SK-N-SH (cell line): ENCODE measurements at regions not wholly inside any gene's neighbourhood (a gene's known extent, or its start where the extent isn't known, plus 50 kb on each side); places are given as distances from the start of the nearest gene placed in this dataset.
A peak's percentile ranks its signal among the peaks of the same experiment; 100 is the strongest.

ENCODE experiments used
- CTCF ChIA-PET: fragments of 300-600, 350-600 bp; formaldehyde crosslinking; extraction: SDS; loops from one replicate; lab custom pipeline; 2021; lab: Yijun Ruan, JAX
- POLR2A ChIA-PET: fragments of 350-600 bp; sonication (Branson Sonifier 250); formaldehyde crosslinking; extraction: SDS; loops from one replicate; lab custom pipeline; 2020; ENCODE audit warnings: antibody characterized with exemption, inconsistent platforms; lab: Yijun Ruan, JAX
- DNase-seq: peaks from one replicate; pipeline ENCODE4 v3.0.0; 2012
- H2AFZ ChIP-seq: fragments of 200-600 bp; sonication (generic); 2 replicates; pipeline ENCODE4 v1.8.1; 2016; ENCODE audit warnings: antibody characterized with exemption, mild to moderate bottlenecking, low read depth
- H3F3A ChIP-seq: fragments of 200-600 bp; sonication (generic); replicated peaks from 2 replicates; pipeline ENCODE3; 2016; ENCODE audit warnings: antibody characterized with exemption, mild to moderate bottlenecking; ENCODE audit not compliant: insufficient read depth
- H3K27ac ChIP-seq, 2 experiments: fragments of 200-500 bp in 1 of 2; fragments of 200-600 bp in 1 of 2; sonication (Bioruptor generic) in 1 of 2; sonication (generic), shearing (Covaris generic) in 1 of 2; 2 replicates each; pipeline versions ENCODE4 v1.5.1 to v1.6.1; 2014 to 2016; ENCODE audit warnings: low read depth in 2 of 2, inconsistent platforms in 1 of 2, low read length in 1 of 2, mild to moderate bottlenecking in 1 of 2, mixed read lengths in 1 of 2
- H3K27me3 ChIP-seq: fragments of 200-600 bp; sonication (generic), shearing (Covaris generic); 2 replicates; pipeline ENCODE4 v1.6.1; 2016; ENCODE audit warnings: mixed run types; ENCODE audit not compliant: insufficient read depth
- H3K36me3 ChIP-seq, 2 experiments: fragments of 200-500 bp in 1 of 2; fragments of 200-600 bp in 1 of 2; sonication (Bioruptor generic) in 1 of 2; sonication (generic) in 1 of 2; replicated peaks in 1 of 2; 2 replicates each; pipeline versions ENCODE3 to v1.5.1; 2014 to 2016; ENCODE audit warnings: low read length in 1 of 2, mild to moderate bottlenecking in 1 of 2; ENCODE audit not compliant: insufficient read depth in 2 of 2, control insufficient read depth in 1 of 2
- H3K4me1 ChIP-seq, 2 experiments: fragments of 200-500 bp in 1 of 2; fragments of 200-600 bp in 1 of 2; sonication (Bioruptor generic) in 1 of 2; sonication (generic), shearing (Covaris generic) in 1 of 2; 2 replicates each; pipeline versions ENCODE4 v1.5.1 to v1.6.1; 2014 to 2016; ENCODE audit warnings: low read depth in 1 of 2, low read length in 1 of 2, mixed run types in 1 of 2; ENCODE audit not compliant: insufficient read depth in 2 of 2, control insufficient read depth in 1 of 2
- H3K4me2 ChIP-seq: fragments of 200-600 bp; sonication (generic), shearing (Covaris generic); 2 replicates; pipeline ENCODE4 v1.6.1; 2017; ENCODE audit warnings: mixed run types
- H3K4me3 ChIP-seq, 2 experiments: fragments of 200-500 bp in 1 of 2; fragments of 200-600 bp in 1 of 2; sonication (Bioruptor generic) in 1 of 2; sonication (generic), shearing (Covaris generic) in 1 of 2; 2 replicates each; pipeline versions ENCODE4 v1.5.1 to v1.8.1; 2014 to 2016; ENCODE audit warnings: low read depth in 2 of 2, inconsistent platforms in 1 of 2, low read length in 1 of 2, mild to moderate bottlenecking in 1 of 2, mixed read lengths in 1 of 2, moderate library complexity in 1 of 2
- H3K79me2 ChIP-seq: fragments of 200-600 bp; sonication (generic); 2 replicates; pipeline ENCODE4 v1.8.1; 2017; ENCODE audit warnings: mild to moderate bottlenecking; ENCODE audit not compliant: insufficient read depth
- H3K9ac ChIP-seq: fragments of 200-600 bp; sonication (generic); 2 replicates; pipeline ENCODE4 v1.6.1; 2017; ENCODE audit warnings: mixed run types
- H3K9me2 ChIP-seq: fragments of 200-600 bp; sonication (generic); 2 replicates; pipeline ENCODE4 v1.6.1; 2017; ENCODE audit warnings: mixed run types
- H3K9me3 ChIP-seq: fragments of 200-600 bp; sonication (generic); 2 replicates; pipeline ENCODE4 v1.6.1; 2017; ENCODE audit warnings: mixed run types, mild to moderate bottlenecking, moderate library complexity
- H4K20me1 ChIP-seq: fragments of 200-600 bp; sonication (generic); 2 replicates; pipeline ENCODE4 v1.6.1; 2017; ENCODE audit warnings: mild to moderate bottlenecking, mixed run types; ENCODE audit not compliant: insufficient read depth
- EP300 ChIP-seq, 2 experiments: IDR thresholded peaks; 2 replicates each; pipeline versions ENCODE4 v1.4.0 to v1.6.1; 2012; ENCODE audit warnings: borderline replicate concordance in 1 of 2, low read depth in 1 of 2, low read length in 1 of 2
- EZH2phosphoT487 ChIP-seq: fragments of 200-600 bp; sonication (generic); IDR thresholded peaks from 2 replicates; pipeline ENCODE4 v1.6.1; 2017; ENCODE audit warnings: low read depth, mixed run types, mild to moderate bottlenecking, antibody characterized with exemption, moderate library complexity, borderline replicate concordance
- FOSL2 ChIP-seq: IDR thresholded peaks from 2 replicates; pipeline ENCODE4 v1.4.0; 2012; ENCODE audit warnings: low read depth, mild to moderate bottlenecking, moderate library complexity, borderline replicate concordance
- MAX ChIP-seq: IDR thresholded peaks from 2 replicates; pipeline ENCODE4 v1.4.0; 2012; ENCODE audit warnings: low read depth
- NFIC ChIP-seq: IDR thresholded peaks from 2 replicates; pipeline ENCODE4 v1.4.0; 2012; ENCODE audit warnings: borderline replicate concordance
- POLR2AphosphoS5 ChIP-seq: IDR thresholded peaks from 2 replicates; pipeline ENCODE4 v1.6.1; 2012; ENCODE audit warnings: low read depth, low read length
- RAD21 ChIP-seq: IDR thresholded peaks from 2 replicates; pipeline ENCODE4 v1.6.1; 2012; ENCODE audit warnings: mild to moderate bottlenecking, low read length
- RFX5 ChIP-seq: IDR thresholded peaks from 2 replicates; pipeline ENCODE4 v1.6.1; 2012; ENCODE audit warnings: mild to moderate bottlenecking, improper control_type of control experiment, low read length
- USF2 ChIP-seq: fragments of 150-350 bp; IDR thresholded peaks from 2 replicates; pipeline ENCODE4 v1.6.1; 2017; ENCODE audit warnings: antibody characterized with exemption, low read length, low read depth, borderline replicate concordance
- WGBS: methylation state at CpG from one replicate; pipeline ENCODE4 v1.1.6; 2017; ENCODE audit warnings: low lambda C conversion rate; 5-methylcytosine and 5-hydroxymethylcytosine counted together

- CTCF ChIA-PET, result interaction anchor here (1.1 kb wide), 1 partner anchor 12 kb away, joined by 3 read pairs; no protein-coding TSS in a partner anchor
- H3F3A ChIP-seq, result no peaks in the 10 kb centered on the region
- 38% methylated on average over 1 of the region's 1 CpG for WGBS
These were observed 123.1 kb upstream of the PTGFR start for GRCh38 chr1:78367700-78368099.

GRCh38 chr1:78369546-78369945 is 121.2 kb upstream of the PTGFR start:
- Histone ChIP-seq H3K4me1 (peaks cover 0 to 7% of the 10 kb centered on the region in 2 experiments; a peak in 1 of 4 replicates), H3K36me3 (no peaks in the 10 kb centered on the region), H3K79me2 (no peaks in the 10 kb centered on the region), H3K9ac (no peak overlapping the region), H3K4me3 (no peak overlapping the region), H3K27me3 (no peaks in the 10 kb centered on the region), H3K9me3 (no peaks in the 10 kb centered on the region), H2AFZ (no peak overlapping the region)
- WGBS, result 91% methylated on average over 1 of the region's 1 CpG
- POLR2A ChIA-PET, result no interaction called here
- TF ChIP-seq NFIC, result no peak
- no peak for TF ChIP-seq FOSL2
- no peak for TF ChIP-seq USF2
- TF ChIP-seq, all 33 proteins: peak for 0
- Histone ChIP-seq H3K27ac (no peak overlapping the region), H3F3A (no peaks in the 10 kb centered on the region), H3K9me2 (no peaks in the 10 kb centered on the region), H3K4me2 (no peak overlapping the region), H4K20me1 (no peaks in the 10 kb centered on the region)
- CTCF ChIA-PET, result interaction anchor here (1.0 kb wide), 1 partner anchor 10 kb away, joined by 3 read pairs; no protein-coding TSS in a partner anchor
- DNase-seq, result no peak

More at GRCh38 chr1:78367700-78368099, 123.1 kb upstream of the PTGFR start:
- POLR2A ChIA-PET, result no interaction called here
- Histone ChIP-seq H3K9ac (no peak overlapping the region), H2AFZ (no peak overlapping the region), H4K20me1 (no peaks in the 10 kb centered on the region), H3K27me3 (no peaks in the 10 kb centered on the region), H3K27ac (no peak overlapping the region), H3K4me1 (peaks cover 0 to 7% of the 10 kb centered on the region in 2 experiments; a peak in 1 of 4 replicates), H3K4me3 (no peak overlapping the region), H3K36me3 (no peaks in the 10 kb centered on the region), H3K79me2 (no peaks in the 10 kb centered on the region), H3K9me3 (no peaks in the 10 kb centered on the region), H3K4me2 (no peak overlapping the region), H3K9me2 (no peaks in the 10 kb centered on the region)
- DNase-seq, result no peak
- TF ChIP-seq MAX (no peak), POLR2AphosphoS5 (no peak), EZH2phosphoT487 (no peak), RFX5 (no peak)

- Histone ChIP-seq H3K9ac (no peak overlapping the region), H3K27me3 (no peaks in the 10 kb centered on the region), H2AFZ (peak overlapping the region; percentile 5; the same call in 1 of the 2 replicates), H3K9me2 (no peaks in the 10 kb centered on the region), H3K27ac (peak overlapping the region in 1 of 2 experiments; percentile 59; a peak in 2 of 4 replicates), H3K4me1 (peaks cover 0 to 7% of the 10 kb centered on the region in 2 experiments; a peak in 1 of 4 replicates), H4K20me1 (no peaks in the 10 kb centered on the region), H3K79me2 (no peaks in the 10 kb centered on the region), H3K4me3 (no peak overlapping the region), H3F3A (no peaks in the 10 kb centered on the region), H3K9me3 (no peaks in the 10 kb centered on the region), H3K36me3 (no peaks in the 10 kb centered on the region), H3K4me2 (no peak overlapping the region)
- TF ChIP-seq POLR2AphosphoS5, result no peak
- no peak for TF ChIP-seq RAD21
- TF ChIP-seq EP300 (IDR thresholded peaks at IDR 0.05; ENCODE audit: borderline replicate concordance in 1 of 2, low read depth in 1 of 2, low read length in 1 of 2), result no peak
- peak; percentile 35; the same call in 1 of the 2 replicates for TF ChIP-seq FOSL2
- 14% methylated on average over 2 of the region's 2 CpGs for WGBS
- ChIA-PET POLR2A (no interaction called here), CTCF (interaction anchor here (1.0 to 1.3 kb wide), 3 partner anchors 9 to 67 kb away, joined by 3 to 5 read pairs (median 4); no protein-coding TSS in a partner anchor)
- no peak for DNase-seq
These were observed 120.4 kb upstream of the PTGFR start for GRCh38 chr1:78370356-78370755.
